ENCODE measurements at regions not wholly inside any gene's neighbourhood (a gene's known extent, or its start where the extent isn't known, plus 50 kb on each side); places are given as distances from the start of the nearest gene placed in this dataset.

DNA sequence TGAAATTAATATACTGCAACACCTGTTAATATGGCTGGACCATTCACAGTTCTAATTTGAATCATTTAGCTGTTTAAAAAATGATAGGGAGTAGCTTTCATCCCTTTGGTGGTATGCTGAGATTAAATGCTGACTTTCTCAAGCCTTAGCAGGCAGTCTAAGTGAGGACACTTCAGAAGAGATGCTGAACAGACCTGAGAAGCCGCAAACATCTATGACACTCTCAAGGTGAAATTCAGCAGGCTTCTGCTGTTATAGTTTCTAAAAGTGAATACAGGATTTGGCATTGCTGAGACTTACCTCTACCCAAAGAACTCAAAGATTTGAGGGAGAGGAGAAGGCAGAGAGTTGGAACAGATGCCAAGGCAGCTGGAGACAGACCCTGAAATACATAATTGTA lies 431.2 kb upstream of the FAM98A start:
- TF ChIP-seq, protein P1, sequence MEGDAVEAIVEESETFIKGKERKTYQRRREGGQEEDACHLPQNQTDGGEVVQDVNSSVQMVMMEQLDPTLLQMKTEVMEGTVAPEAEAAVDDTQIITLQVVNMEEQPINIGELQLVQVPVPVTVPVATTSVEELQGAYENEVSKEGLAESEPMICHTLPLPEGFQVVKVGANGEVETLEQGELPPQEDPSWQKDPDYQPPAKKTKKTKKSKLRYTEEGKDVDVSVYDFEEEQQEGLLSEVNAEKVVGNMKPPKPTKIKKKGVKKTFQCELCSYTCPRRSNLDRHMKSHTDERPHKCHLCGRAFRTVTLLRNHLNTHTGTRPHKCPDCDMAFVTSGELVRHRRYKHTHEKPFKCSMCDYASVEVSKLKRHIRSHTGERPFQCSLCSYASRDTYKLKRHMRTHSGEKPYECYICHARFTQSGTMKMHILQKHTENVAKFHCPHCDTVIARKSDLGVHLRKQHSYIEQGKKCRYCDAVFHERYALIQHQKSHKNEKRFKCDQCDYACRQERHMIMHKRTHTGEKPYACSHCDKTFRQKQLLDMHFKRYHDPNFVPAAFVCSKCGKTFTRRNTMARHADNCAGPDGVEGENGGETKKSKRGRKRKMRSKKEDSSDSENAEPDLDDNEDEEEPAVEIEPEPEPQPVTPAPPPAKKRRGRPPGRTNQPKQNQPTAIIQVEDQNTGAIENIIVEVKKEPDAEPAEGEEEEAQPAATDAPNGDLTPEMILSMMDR (IDR thresholded peaks at IDR 0.05; ENCODE audit: low read depth, low read length): no peak
- Histone ChIP-seq H3K4me3 (ENCODE audit: low read depth, low read length) (no peak overlapping the region), H3K36me3 (no peaks in the 10 kb centered on the region), H3K27me3 (no peaks in the 10 kb centered on the region), H3K9me3 (no peaks in the 10 kb centered on the region; the same call in 1 of the 2 replicates), H3K4me1 (no peaks in the 10 kb centered on the region)
- DNase-seq: no peak

DNA sequence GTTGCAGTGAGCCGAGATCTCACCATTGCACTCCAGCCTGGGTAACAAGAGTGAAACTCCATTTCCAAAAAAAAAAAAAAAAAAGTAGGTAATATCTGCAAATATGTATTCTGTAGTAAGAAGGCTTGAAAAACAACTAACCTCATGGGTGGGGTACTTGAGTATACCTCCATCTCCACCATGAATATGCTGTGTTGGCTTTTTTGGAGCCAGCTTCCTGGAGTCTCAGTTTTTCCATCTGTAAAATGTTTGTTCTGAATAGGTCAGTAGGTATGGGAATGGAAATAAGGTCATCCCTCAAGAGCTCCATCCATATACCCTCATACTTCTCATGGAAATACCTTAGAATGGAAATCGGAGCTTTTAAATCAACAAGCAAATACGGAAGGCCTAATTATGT lies 430.0 kb upstream of the FAM98A start:
- Histone ChIP-seq H3K4me3 (ENCODE audit: low read depth, low read length) (no peak overlapping the region), H3K9me3 (no peaks in the 10 kb centered on the region; the same call in 1 of the 2 replicates), H3K36me3 (no peaks in the 10 kb centered on the region), H3K4me1 (no peaks in the 10 kb centered on the region), H3K27me3 (no peaks in the 10 kb centered on the region)
- TF ChIP-seq, protein P1 (IDR thresholded peaks at IDR 0.05; ENCODE audit: low read depth, low read length): no peak
- DNase-seq: no peak

DNA sequence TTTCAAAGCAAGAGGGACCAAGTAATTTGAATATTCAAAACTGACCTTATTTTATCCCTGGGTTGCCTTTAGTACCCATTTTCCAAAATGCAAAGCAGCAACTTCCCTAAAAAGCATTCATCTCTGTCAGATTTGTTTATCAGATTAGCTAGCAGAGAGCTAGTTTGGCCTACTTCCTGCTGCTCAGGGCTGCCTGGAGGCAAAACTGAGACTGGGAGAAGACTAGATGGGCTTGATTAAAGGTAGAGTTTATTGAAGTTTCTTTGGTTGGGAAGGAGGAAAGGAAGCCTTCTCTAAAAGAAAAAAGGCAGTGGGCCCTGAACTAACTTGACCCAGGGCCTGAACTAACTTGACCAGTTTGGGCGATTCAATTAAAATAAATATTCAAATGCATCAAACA lies 426.1 kb upstream of the FAM98A start:
- no peaks in the 10 kb centered on the region for H3K4me1 ChIP-seq
- TF ChIP-seq, protein P1 (IDR thresholded peaks at IDR 0.05; ENCODE audit: low read depth, low read length): no peak
- no peaks in the 10 kb centered on the region for H3K27me3 ChIP-seq
- no peak for DNase-seq
- H3K9me3 ChIP-seq: no peaks in the 10 kb centered on the region; the same call in 1 of the 2 replicates
- no peak overlapping the region for H3K4me3 ChIP-seq (ENCODE audit: low read depth, low read length)
- no peaks in the 10 kb centered on the region for H3K36me3 ChIP-seq

DNA sequence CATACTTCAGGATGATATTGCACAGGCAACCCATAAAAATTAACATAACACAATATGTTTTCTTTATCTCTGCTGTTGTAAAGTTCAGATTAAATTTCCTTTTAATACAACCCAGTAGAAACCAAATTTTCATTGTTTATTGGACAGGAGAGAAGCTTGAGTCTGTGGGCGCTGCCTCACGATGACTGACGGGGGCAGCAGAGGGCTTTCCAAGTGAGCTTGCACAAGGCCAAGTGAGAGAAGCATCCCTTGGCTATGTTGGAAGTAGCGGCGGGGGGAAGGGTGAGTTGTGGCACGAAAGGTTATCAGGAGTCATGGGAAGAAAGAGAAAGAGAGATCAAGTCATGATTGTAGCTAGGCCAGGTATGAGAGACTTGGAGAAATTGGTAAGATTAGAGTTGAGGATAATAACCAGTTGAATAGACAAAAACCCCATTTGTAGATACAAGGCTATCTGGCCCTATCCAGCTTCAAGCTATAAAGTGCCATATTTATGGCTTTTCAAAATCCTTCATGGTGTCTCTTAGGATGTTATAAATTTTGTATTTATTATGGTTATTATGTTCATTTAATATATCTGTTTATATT lies 413.7 kb upstream of the FAM98A start:
- no peaks in the 10 kb centered on the region for H3K9me3 ChIP-seq
- no peaks in the 10 kb centered on the region for H3K4me1 ChIP-seq
- no peaks in the 10 kb centered on the region for H3K36me3 ChIP-seq
- H3K4me3 ChIP-seq (ENCODE audit: low read depth, low read length): no peak overlapping the region
- peak; percentile 79 for DNase-seq
- TF ChIP-seq, protein P1 (IDR thresholded peaks at IDR 0.05; ENCODE audit: low read depth, low read length): peak; percentile 96
- H3K27me3 ChIP-seq: no peaks in the 10 kb centered on the region

DNA sequence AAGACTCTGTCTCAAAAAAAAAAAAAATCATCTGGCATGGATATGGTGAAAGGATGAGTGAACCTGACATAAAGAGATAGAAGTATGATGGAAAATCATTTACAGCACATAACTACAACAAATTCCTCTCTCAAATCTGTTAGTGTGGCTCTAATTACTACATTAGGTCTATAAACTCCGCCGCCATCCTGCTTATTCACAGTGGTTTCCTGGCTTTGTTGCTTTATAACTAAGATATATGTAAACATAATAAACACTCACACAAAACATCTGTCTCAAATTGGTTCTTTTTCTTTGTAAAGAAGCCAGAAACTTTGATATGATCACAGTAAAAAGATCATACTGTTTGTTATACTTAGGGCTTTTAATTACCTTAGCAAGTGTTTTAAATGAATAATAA lies 412.6 kb upstream of the FAM98A start:
- TF ChIP-seq, protein P1 (IDR thresholded peaks at IDR 0.05; ENCODE audit: low read depth, low read length): no peak
- Histone ChIP-seq H3K27me3 (no peaks in the 10 kb centered on the region), H3K4me1 (no peaks in the 10 kb centered on the region), H3K4me3 (ENCODE audit: low read depth, low read length) (no peak overlapping the region), H3K36me3 (no peaks in the 10 kb centered on the region), H3K9me3 (no peaks in the 10 kb centered on the region)
- DNase-seq: no peak

DNA sequence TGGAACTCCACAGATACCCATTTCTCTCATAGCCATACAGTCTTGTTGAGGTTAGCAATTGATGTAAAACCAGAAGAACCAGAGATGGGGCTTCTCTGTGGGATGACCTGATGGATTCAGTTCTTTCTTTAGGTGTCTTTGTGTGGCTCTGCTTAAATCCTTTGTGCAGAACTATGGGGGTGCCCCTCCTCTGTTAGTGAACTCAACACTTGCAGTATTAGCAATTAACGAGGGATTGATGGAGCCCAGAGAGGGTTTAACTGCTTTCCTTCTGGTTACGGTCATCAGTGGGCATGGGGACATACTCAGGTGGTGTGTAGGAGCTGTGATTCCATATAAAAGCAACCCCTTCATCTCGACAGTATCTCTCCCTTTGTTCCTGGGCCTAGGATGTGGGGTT lies 406.8 kb upstream of the FAM98A start:
- TF ChIP-seq, protein P1 (IDR thresholded peaks at IDR 0.05; ENCODE audit: low read depth, low read length): no peak

More for the DNA sequence above, 406.8 kb upstream of the FAM98A start:
- H3K4me3 ChIP-seq (ENCODE audit: low read depth, low read length): no peak overlapping the region
- no peaks in the 10 kb centered on the region for H3K9me3 ChIP-seq
- no peak for DNase-seq
- H3K36me3 ChIP-seq: no peaks in the 10 kb centered on the region
- H3K4me1 ChIP-seq: no peaks in the 10 kb centered on the region
- no peaks in the 10 kb centered on the region for H3K27me3 ChIP-seq
